ENCODE measurements at regions not wholly inside any gene's neighbourhood (a gene's known extent, or its start where the extent isn't known, plus 50 kb on each side); places are given as distances from the start of the nearest gene placed in this dataset.

- Mint-ChIP-seq H3K4me3 (no peak overlapping the region), H3K9me3 (ENCODE audit: low read depth) (no peaks in the 10 kb centered on the region)
- no peak for ATAC-seq
Measured at GRCh38 chr18:60146220-60146960, 226.2 kb downstream of the MC4R start.

GRCh38 chr18:60145776-60146175, 226.8 kb downstream of the MC4R start:
- H3K4me3 Mint-ChIP-seq, result no peak overlapping the region
- ATAC-seq (no peak), DNase-seq (no peak)
- H3K36me3 Mint-ChIP-seq, result no peaks in the 10 kb centered on the region
- no peaks in the 10 kb centered on the region for H3K9me3 Mint-ChIP-seq (ENCODE audit: low read depth)
- CTCF ChIA-PET, result no interaction called here
- no peaks in the 10 kb centered on the region for H3K27me3 Mint-ChIP-seq
- no peak overlapping the region for H3K27ac Mint-ChIP-seq
- H3K4me1 Mint-ChIP-seq, result no peaks in the 10 kb centered on the region

More at GRCh38 chr18:60146220-60146960, 226.2 kb downstream of the MC4R start:
- CTCF ChIA-PET, result no interaction called here
- H3K27ac Mint-ChIP-seq, result no peak overlapping the region
- no peaks in the 10 kb centered on the region for H3K27me3 Mint-ChIP-seq
- H3K36me3 Mint-ChIP-seq, result no peaks in the 10 kb centered on the region
- no peak for DNase-seq
- H3K4me1 Mint-ChIP-seq, result no peaks in the 10 kb centered on the region

GRCh38 chr18:60134806-60135205, 235.0 kb downstream of the PMAIP1 start:
- Mint-ChIP-seq H3K27ac (no peak overlapping the region), H3K9me3 (ENCODE audit: low read depth) (peaks cover 4% of the 10 kb centered on the region), H3K27me3 (no peaks in the 10 kb centered on the region), H3K36me3 (no peaks in the 10 kb centered on the region), H3K4me3 (no peak overlapping the region), H3K4me1 (no peaks in the 10 kb centered on the region)
- CTCF ChIA-PET, result no interaction called here
- ATAC-seq (no peak), DNase-seq (no peak)

GRCh38 chr18:60130284-60130683, 230.5 kb downstream of the PMAIP1 start:
- ATAC-seq, result no peak

GRCh38 chr18:60123031-60123430, 223.2 kb downstream of the PMAIP1 start:
- CTCF ChIA-PET, result no interaction called here
- Mint-ChIP-seq H3K4me1 (no peaks in the 10 kb centered on the region), H3K36me3 (no peaks in the 10 kb centered on the region), H3K9me3 (ENCODE audit: low read depth) (no peaks in the 10 kb centered on the region), H3K4me3 (no peak overlapping the region), H3K27ac (no peak overlapping the region), H3K27me3 (no peaks in the 10 kb centered on the region)
- DNase-seq (no peak), ATAC-seq (no peak)

More at GRCh38 chr18:60130284-60130683, 230.5 kb downstream of the PMAIP1 start:
- H3K4me1 Mint-ChIP-seq, result no peaks in the 10 kb centered on the region
- no peaks in the 10 kb centered on the region for H3K36me3 Mint-ChIP-seq
- H3K27me3 Mint-ChIP-seq, result no peaks in the 10 kb centered on the region
- no peak overlapping the region for H3K27ac Mint-ChIP-seq
- DNase-seq, result no peak
- no peak overlapping the region for H3K4me3 Mint-ChIP-seq
- CTCF ChIA-PET, result no interaction called here
- H3K9me3 Mint-ChIP-seq (ENCODE audit: low read depth), result no peaks in the 10 kb centered on the region

GRCh38 chr18:60122339-60122738, 222.5 kb downstream of the PMAIP1 start:
- CTCF ChIA-PET, result no interaction called here
- DNase-seq, result no peak
- ATAC-seq, result no peak
- no peaks in the 10 kb centered on the region for H3K4me1 Mint-ChIP-seq
- H3K27me3 Mint-ChIP-seq, result no peaks in the 10 kb centered on the region
- no peaks in the 10 kb centered on the region for H3K9me3 Mint-ChIP-seq (ENCODE audit: low read depth)
- no peak overlapping the region for H3K27ac Mint-ChIP-seq
- no peaks in the 10 kb centered on the region for H3K36me3 Mint-ChIP-seq
- H3K4me3 Mint-ChIP-seq, result no peak overlapping the region

GRCh38 chr18:60120231-60120750, 220.5 kb downstream of the PMAIP1 start:
- Mint-ChIP-seq H3K9me3 (ENCODE audit: low read depth) (no peaks in the 10 kb centered on the region), H3K27ac (no peak overlapping the region), H3K4me3 (no peak overlapping the region), H3K4me1 (no peaks in the 10 kb centered on the region), H3K36me3 (no peaks in the 10 kb centered on the region), H3K27me3 (no peaks in the 10 kb centered on the region)
- ATAC-seq (no peak), DNase-seq (no peak)
- CTCF ChIA-PET, result no interaction called here

GRCh38 chr18:60117321-60117720, 217.5 kb downstream of the PMAIP1 start:
- Mint-ChIP-seq H3K27me3 (no peaks in the 10 kb centered on the region), H3K9me3 (ENCODE audit: low read depth) (no peaks in the 10 kb centered on the region), H3K4me3 (no peak overlapping the region), H3K36me3 (no peaks in the 10 kb centered on the region), H3K4me1 (no peaks in the 10 kb centered on the region), H3K27ac (no peak overlapping the region)
- no peak for ATAC-seq
- CTCF ChIA-PET, result no interaction called here
- DNase-seq, result no peak

GRCh38 chr18:60113396-60113795, 213.6 kb downstream of the PMAIP1 start:
- H3K27ac Mint-ChIP-seq, result no peak overlapping the region
- no peaks in the 10 kb centered on the region for H3K36me3 Mint-ChIP-seq
- DNase-seq (no peak), ATAC-seq (no peak)
- H3K4me1 Mint-ChIP-seq, result no peaks in the 10 kb centered on the region
- CTCF ChIA-PET, result no interaction called here
- H3K27me3 Mint-ChIP-seq, result no peaks in the 10 kb centered on the region
- H3K9me3 Mint-ChIP-seq (ENCODE audit: low read depth), result no peaks in the 10 kb centered on the region
- no peak overlapping the region for H3K4me3 Mint-ChIP-seq

- Mint-ChIP-seq H3K27ac (no peak overlapping the region), H3K36me3 (no peaks in the 10 kb centered on the region), H3K4me3 (no peak overlapping the region), H3K4me1 (no peaks in the 10 kb centered on the region), H3K27me3 (no peaks in the 10 kb centered on the region), H3K9me3 (ENCODE audit: low read depth) (no peaks in the 10 kb centered on the region)
- CTCF ChIA-PET, result no interaction called here
- no peak for ATAC-seq
- no peak for DNase-seq
Measured at GRCh38 chr18:60112369-60112768, 212.6 kb downstream of the PMAIP1 start.

GRCh38 chr18:60111525-60111924, 211.7 kb downstream of the PMAIP1 start:
- H3K27me3 Mint-ChIP-seq, result no peaks in the 10 kb centered on the region
- CTCF ChIA-PET, result no interaction called here
- H3K27ac Mint-ChIP-seq, result no peak overlapping the region
- no peak for DNase-seq
- H3K4me3 Mint-ChIP-seq, result no peak overlapping the region
- no peaks in the 10 kb centered on the region for H3K4me1 Mint-ChIP-seq
- H3K9me3 Mint-ChIP-seq (ENCODE audit: low read depth), result no peaks in the 10 kb centered on the region
- no peaks in the 10 kb centered on the region for H3K36me3 Mint-ChIP-seq
- no peak for ATAC-seq

- Mint-ChIP-seq H3K4me3 (no peak overlapping the region), H3K36me3 (no peaks in the 10 kb centered on the region), H3K27ac (no peak overlapping the region), H3K27me3 (no peaks in the 10 kb centered on the region), H3K4me1 (no peaks in the 10 kb centered on the region), H3K9me3 (ENCODE audit: low read depth) (no peaks in the 10 kb centered on the region)
- DNase-seq, result no peak
- CTCF ChIA-PET, result no interaction called here
- no peak for ATAC-seq
Measured at GRCh38 chr18:60110836-60111235, 211.0 kb downstream of the PMAIP1 start.

GRCh38 chr18:60100778-60101177, 201.0 kb downstream of the PMAIP1 start:
- no peak overlapping the region for H3K4me3 Mint-ChIP-seq
- no peaks in the 10 kb centered on the region for H3K36me3 Mint-ChIP-seq
- ATAC-seq (no peak), DNase-seq (no peak)
- no peaks in the 10 kb centered on the region for H3K9me3 Mint-ChIP-seq (ENCODE audit: low read depth)
- H3K27me3 Mint-ChIP-seq, result no peaks in the 10 kb centered on the region
- H3K4me1 Mint-ChIP-seq, result no peaks in the 10 kb centered on the region
- H3K27ac Mint-ChIP-seq, result no peak overlapping the region
- CTCF ChIA-PET, result no interaction called here

GRCh38 chr18:60099709-60100108, 199.9 kb downstream of the PMAIP1 start:
- no peak for DNase-seq
- no peaks in the 10 kb centered on the region for H3K9me3 Mint-ChIP-seq (ENCODE audit: low read depth)
- H3K36me3 Mint-ChIP-seq, result no peaks in the 10 kb centered on the region

More at GRCh38 chr18:60099709-60100108, 199.9 kb downstream of the PMAIP1 start:
- H3K4me3 Mint-ChIP-seq, result no peak overlapping the region
- ATAC-seq, result no peak
- CTCF ChIA-PET, result no interaction called here
- no peaks in the 10 kb centered on the region for H3K27me3 Mint-ChIP-seq
- no peaks in the 10 kb centered on the region for H3K4me1 Mint-ChIP-seq
- no peak overlapping the region for H3K27ac Mint-ChIP-seq

Data from activated CD8-positive, alpha-beta memory T cell treated with anti-CD3 and anti-CD28 coated beads, Interleukin-2, amount 10 ng/mL, durations not matched to agents 7 days and 5 days (primary cell).